Uterus (tissue), 3 donors: ENCODE measurements at regions not wholly inside any gene's neighbourhood (a gene's known extent, or its start where the extent isn't known, plus 50 kb on each side); places are given as distances from the start of the nearest gene placed in this dataset.
"Not testable (repeated sequence)": the region's sequence is repeated elsewhere in the genome, so short reads cannot be mapped to it uniquely, and the experiment has no call there.

Source experiments
- DNase-seq, 2 donors: peaks; one replicate each; pipeline ENCODE4 v3.0.0-alpha.2; 2019 to 2020
- H3K27ac ChIP-seq, 2 donors: fragments of 200-600 bp; sonication (generic); 1 replicate in 1 of 2; 2 replicates in 1 of 2; pipeline ENCODE4 v1.5.1; 2016 to 2018
- H3K27me3 ChIP-seq, 2 donors: fragments of 200-600 bp; sonication (generic); one replicate each; pipeline ENCODE4 v1.5.1; 2018 to 2019; ENCODE audit warnings: control low read depth in 1 of 2
- H3K36me3 ChIP-seq, 2 donors: fragments of 200-600 bp; sonication (generic); one replicate each; pipeline ENCODE4 v1.5.1; 2019; ENCODE audit warnings: control low read depth in 1 of 2
- H3K4me1 ChIP-seq, 2 donors: fragments of 200-600 bp; sonication (generic); one replicate each; pipeline ENCODE4 v1.5.1; 2018 to 2019; ENCODE audit warnings: control low read depth in 1 of 2
- H3K4me3 ChIP-seq, 2 donors: fragments of 200-600 bp; sonication (generic); 1 replicate in 1 of 2; 2 replicates in 1 of 2; pipeline ENCODE4 v1.5.1; 2018 to 2019; ENCODE audit warnings: mild to moderate bottlenecking in 1 of 2
- H3K9me3 ChIP-seq, 2 donors: fragments of 200-600 bp; sonication (generic); one replicate each; pipeline ENCODE4 v1.5.1; 2019; ENCODE audit warnings: control low read depth in 1 of 2
- CTCF ChIP-seq, 4 experiments: fragments of 200-600 bp in 2 of 4; fragments of 450-650 bp in 2 of 4; sonication (generic) in 2 of 4; IDR thresholded peaks; one replicate each; pipeline ENCODE4 v1.5.1; 2016 to 2019; ENCODE audit warnings: antibody characterized with exemption in 4 of 4, mild to moderate bottlenecking in 2 of 4, moderate library complexity in 1 of 4
- POLR2A ChIP-seq, 2 donors: fragments of 450-650 bp; IDR thresholded peaks; one replicate each; pipeline ENCODE4 v1.6.1; 2016; ENCODE audit warnings: antibody characterized with exemption in 2 of 2, mild to moderate bottlenecking in 1 of 2, moderate library complexity in 1 of 2
- intact Hi-C: fragments of 100-400 bp; cut with DNase I; formaldehyde crosslinking; loops from one replicate; pipeline ENCODE4 v1.15.1; 2023; ENCODE audit warnings: low total_unique reads
- donor health status: DM: yes; HTN: yes; CAD: no.

- Histone ChIP-seq H3K27me3 (no peaks in the 10 kb centered on the region), H3K36me3 (no peaks in the 10 kb centered on the region), H3K4me1 (no peaks in the 10 kb centered on the region), H3K9me3 (peaks cover 0 to 4% of the 10 kb centered on the region in 2 donors), H3K4me3 (no peak overlapping the region), H3K27ac (peak overlapping the region in 1 of 2 donors; percentile 47)
- TF ChIP-seq POLR2A (IDR thresholded peaks at IDR 0.05) (no peak), CTCF (IDR thresholded peaks at IDR 0.05) (no peak)
- intact Hi-C loops = no loop called here
- DNase-seq = no peak
These were observed 351.7 kb upstream of the ARID1B start for GRCh38 chr6:156425359-156426020.

- TF ChIP-seq POLR2A (IDR thresholded peaks at IDR 0.05) (no peak), CTCF (IDR thresholded peaks at IDR 0.05) (no peak)
- no peaks in the 10 kb centered on the region for H3K4me1 ChIP-seq
- H3K4me3 ChIP-seq = no peak overlapping the region
- H3K9me3 ChIP-seq = peaks cover 0 to 4% of the 10 kb centered on the region in 2 donors
- no peak for DNase-seq
- intact Hi-C loops = no loop called here
- H3K36me3 ChIP-seq = no peaks in the 10 kb centered on the region
- H3K27me3 ChIP-seq = no peaks in the 10 kb centered on the region
- no peak overlapping the region for H3K27ac ChIP-seq
These were observed 353.3 kb upstream of the ARID1B start for GRCh38 chr6:156423829-156424228.

- no peaks in the 10 kb centered on the region for H3K27me3 ChIP-seq
- TF ChIP-seq POLR2A (IDR thresholded peaks at IDR 0.05) = no peak
- no peaks in the 10 kb centered on the region for H3K4me1 ChIP-seq
- H3K9me3 ChIP-seq = peaks cover 0 to 4% of the 10 kb centered on the region in 2 donors
- DNase-seq = no peak
- H3K36me3 ChIP-seq = no peaks in the 10 kb centered on the region
- H3K27ac ChIP-seq = no peak overlapping the region
- no peak overlapping the region for H3K4me3 ChIP-seq
- intact Hi-C loops = no loop called here
These were observed 354.1 kb upstream of the ARID1B start for GRCh38 chr6:156423075-156423474.

GRCh38 chr6:156421933-156422332 is 355.2 kb upstream of the ARID1B start:
- Histone ChIP-seq H3K4me1 (no peaks in the 10 kb centered on the region), H3K27ac (no peak overlapping the region), H3K36me3 (no peaks in the 10 kb centered on the region), H3K9me3 (peaks cover 0 to 4% of the 10 kb centered on the region in 2 donors), H3K4me3 (no peak overlapping the region), H3K27me3 (no peaks in the 10 kb centered on the region)
- intact Hi-C loops = no loop called here
- TF ChIP-seq CTCF (IDR thresholded peaks at IDR 0.05) (no peak), POLR2A (IDR thresholded peaks at IDR 0.05) (no peak)
- DNase-seq = no peak

GRCh38 chr6:156421301-156421700 is 355.9 kb upstream of the ARID1B start:
- H3K27me3 ChIP-seq, intact Hi-C loops, H3K36me3 ChIP-seq, H3K4me3 ChIP-seq, H3K4me1 ChIP-seq, H3K9me3 ChIP-seq, DNase-seq: not testable (repeated sequence)
- H3K27ac ChIP-seq = peak overlapping the region; percentile 23 to 30

- intact Hi-C loops = no loop called here
- no peaks in the 10 kb centered on the region for H3K27me3 ChIP-seq
- peak overlapping the region; percentile 23 to 47 for H3K27ac ChIP-seq
- H3K4me3 ChIP-seq = no peak overlapping the region
- no peaks in the 10 kb centered on the region for H3K36me3 ChIP-seq
- peaks cover 0 to 4% of the 10 kb centered on the region in 2 donors for H3K9me3 ChIP-seq
- TF ChIP-seq CTCF (IDR thresholded peaks at IDR 0.05) (no peak), POLR2A (IDR thresholded peaks at IDR 0.05) (no peak)
- DNase-seq = no peak
- no peaks in the 10 kb centered on the region for H3K4me1 ChIP-seq
These were observed 356.8 kb upstream of the ARID1B start for GRCh38 chr6:156420172-156420993.
